ENCODE measurements at regions not wholly inside any gene's neighbourhood (a gene's known extent, or its start where the extent isn't known, plus 50 kb on each side); places are given as distances from the start of the nearest gene placed in this dataset.

GRCh38 chr2:182581196-182581935 lies 134.7 kb upstream of the DNAJC10 start:
- Mint-ChIP-seq H3K4me1 (no peaks in the 10 kb centered on the region), H3K27ac (no peak overlapping the region), H3K36me3 (ENCODE audit: low read depth) (no peaks in the 10 kb centered on the region), H3K9me3 (no peaks in the 10 kb centered on the region), H3K27me3 (peaks cover 3% of the 10 kb centered on the region), H3K4me3 (no peak overlapping the region)
- intact Hi-C loops (cut with micrococcal nuclease): no loop called here
- DNase-seq (no peak), ATAC-seq (ENCODE audit: low read depth) (no peak)
- TF ChIP-seq CTCF (IDR thresholded peaks at IDR 0.05): no peak
- CTCF ChIA-PET: no interaction called here
- POLR2A ChIA-PET: no interaction called here

GRCh38 chr2:182584462-182584861 lies 131.6 kb upstream of the DNAJC10 start:
- intact Hi-C loops (cut with micrococcal nuclease): no loop called here
- no peaks in the 10 kb centered on the region for H3K9me3 Mint-ChIP-seq
- H3K36me3 Mint-ChIP-seq (ENCODE audit: low read depth): no peaks in the 10 kb centered on the region
- ChIA-PET POLR2A (no interaction called here), CTCF (no interaction called here)
- H3K27me3 Mint-ChIP-seq: peaks cover 2% of the 10 kb centered on the region
- no peaks in the 10 kb centered on the region for H3K4me1 Mint-ChIP-seq
- no peak overlapping the region for H3K4me3 Mint-ChIP-seq
- no peak for TF ChIP-seq CTCF (IDR thresholded peaks at IDR 0.05)
- H3K27ac Mint-ChIP-seq: no peak overlapping the region
- DNase-seq (no peak), ATAC-seq (ENCODE audit: low read depth) (no peak)

GRCh38 chr2:182585001-182585400 lies 131.1 kb upstream of the DNAJC10 start:
- Mint-ChIP-seq H3K27me3 (no peaks in the 10 kb centered on the region), H3K36me3 (ENCODE audit: low read depth) (no peaks in the 10 kb centered on the region), H3K4me3 (no peak overlapping the region), H3K4me1 (no peaks in the 10 kb centered on the region), H3K27ac (no peak overlapping the region), H3K9me3 (no peaks in the 10 kb centered on the region)
- intact Hi-C loops (cut with micrococcal nuclease): no loop called here
- POLR2A ChIA-PET: no interaction called here
- CTCF ChIA-PET: no interaction called here
- ATAC-seq (ENCODE audit: low read depth) (no peak), DNase-seq (no peak)
- no peak for TF ChIP-seq CTCF (IDR thresholded peaks at IDR 0.05)

GRCh38 chr2:182585430-182585829 lies 130.6 kb upstream of the DNAJC10 start:
- no peak overlapping the region for H3K4me3 Mint-ChIP-seq
- no peak for ATAC-seq (ENCODE audit: low read depth)
- TF ChIP-seq CTCF (IDR thresholded peaks at IDR 0.05): no peak

GRCh38 chr2:182586426-182586825 lies 129.6 kb upstream of the DNAJC10 start:
- Mint-ChIP-seq H3K36me3 (ENCODE audit: low read depth) (no peaks in the 10 kb centered on the region), H3K4me3 (no peak overlapping the region), H3K27ac (no peak overlapping the region), H3K4me1 (no peaks in the 10 kb centered on the region), H3K9me3 (no peaks in the 10 kb centered on the region), H3K27me3 (no peaks in the 10 kb centered on the region)
- intact Hi-C loops (cut with micrococcal nuclease): no loop called here
- DNase-seq: no peak
- POLR2A ChIA-PET: no interaction called here
- no peak for ATAC-seq (ENCODE audit: low read depth)
- TF ChIP-seq CTCF (IDR thresholded peaks at IDR 0.05): no peak
- CTCF ChIA-PET: no interaction called here

More at GRCh38 chr2:182585430-182585829, 130.6 kb upstream of the DNAJC10 start:
- intact Hi-C loops (cut with micrococcal nuclease): no loop called here
- POLR2A ChIA-PET: no interaction called here
- H3K36me3 Mint-ChIP-seq (ENCODE audit: low read depth): no peaks in the 10 kb centered on the region
- CTCF ChIA-PET: no interaction called here
- no peak for DNase-seq
- H3K27me3 Mint-ChIP-seq: no peaks in the 10 kb centered on the region
- H3K27ac Mint-ChIP-seq: no peak overlapping the region
- H3K4me1 Mint-ChIP-seq: no peaks in the 10 kb centered on the region
- no peaks in the 10 kb centered on the region for H3K9me3 Mint-ChIP-seq

Data from activated B cell treated with CpG ODN at 0.5 μM for 24 hours (primary cell).